ENCODE measurements at regions not wholly inside any gene's neighbourhood (a gene's known extent, or its start where the extent isn't known, plus 50 kb on each side); places are given as distances from the start of the nearest gene placed in this dataset.

- Histone ChIP-seq H3K4me1 (ENCODE audit: insufficient read depth) (no peaks in the 10 kb centered on the region), H3K9me3 (no peaks in the 10 kb centered on the region), H3K27ac (no peak overlapping the region), H3K27me3 (no peaks in the 10 kb centered on the region), H3K4me3 (no peak overlapping the region), H3K36me3 (no peaks in the 10 kb centered on the region)
- WGBS, 3 donors = 60 to 76% (median 73%) methylated on average over 2 of the region's 2 CpGs
- DNase-seq = no peak
- intact Hi-C loops (cut with DNase I) = no loop called here
- no peak for TF ChIP-seq POLR2A (IDR thresholded peaks at IDR 0.05)
- TF ChIP-seq, protein P1, sequence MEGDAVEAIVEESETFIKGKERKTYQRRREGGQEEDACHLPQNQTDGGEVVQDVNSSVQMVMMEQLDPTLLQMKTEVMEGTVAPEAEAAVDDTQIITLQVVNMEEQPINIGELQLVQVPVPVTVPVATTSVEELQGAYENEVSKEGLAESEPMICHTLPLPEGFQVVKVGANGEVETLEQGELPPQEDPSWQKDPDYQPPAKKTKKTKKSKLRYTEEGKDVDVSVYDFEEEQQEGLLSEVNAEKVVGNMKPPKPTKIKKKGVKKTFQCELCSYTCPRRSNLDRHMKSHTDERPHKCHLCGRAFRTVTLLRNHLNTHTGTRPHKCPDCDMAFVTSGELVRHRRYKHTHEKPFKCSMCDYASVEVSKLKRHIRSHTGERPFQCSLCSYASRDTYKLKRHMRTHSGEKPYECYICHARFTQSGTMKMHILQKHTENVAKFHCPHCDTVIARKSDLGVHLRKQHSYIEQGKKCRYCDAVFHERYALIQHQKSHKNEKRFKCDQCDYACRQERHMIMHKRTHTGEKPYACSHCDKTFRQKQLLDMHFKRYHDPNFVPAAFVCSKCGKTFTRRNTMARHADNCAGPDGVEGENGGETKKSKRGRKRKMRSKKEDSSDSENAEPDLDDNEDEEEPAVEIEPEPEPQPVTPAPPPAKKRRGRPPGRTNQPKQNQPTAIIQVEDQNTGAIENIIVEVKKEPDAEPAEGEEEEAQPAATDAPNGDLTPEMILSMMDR (IDR thresholded peaks at IDR 0.05) = no peak
- no peak for TF ChIP-seq EP300 (IDR thresholded peaks at IDR 0.05)
Measured at GRCh38 chr5:171570244-171570825, 150.9 kb downstream of the FGF18 start.

GRCh38 chr5:171571663-171572062 is 152.2 kb downstream of the FGF18 start:
- WGBS, 3 donors = 33 to 58% (median 50%) methylated on average over 3 of the region's 3 CpGs
- TF ChIP-seq EP300 (IDR thresholded peaks at IDR 0.05) (no peak), POLR2A (IDR thresholded peaks at IDR 0.05) (no peak)
- TF ChIP-seq, protein P1 (IDR thresholded peaks at IDR 0.05) = no peak
- Histone ChIP-seq H3K27me3 (no peaks in the 10 kb centered on the region), H3K9me3 (no peaks in the 10 kb centered on the region), H3K27ac (no peak overlapping the region), H3K4me1 (ENCODE audit: insufficient read depth) (no peaks in the 10 kb centered on the region), H3K4me3 (no peak overlapping the region), H3K36me3 (no peaks in the 10 kb centered on the region)
- no peak for DNase-seq
- intact Hi-C loops (cut with DNase I) = no loop called here

DNA sequence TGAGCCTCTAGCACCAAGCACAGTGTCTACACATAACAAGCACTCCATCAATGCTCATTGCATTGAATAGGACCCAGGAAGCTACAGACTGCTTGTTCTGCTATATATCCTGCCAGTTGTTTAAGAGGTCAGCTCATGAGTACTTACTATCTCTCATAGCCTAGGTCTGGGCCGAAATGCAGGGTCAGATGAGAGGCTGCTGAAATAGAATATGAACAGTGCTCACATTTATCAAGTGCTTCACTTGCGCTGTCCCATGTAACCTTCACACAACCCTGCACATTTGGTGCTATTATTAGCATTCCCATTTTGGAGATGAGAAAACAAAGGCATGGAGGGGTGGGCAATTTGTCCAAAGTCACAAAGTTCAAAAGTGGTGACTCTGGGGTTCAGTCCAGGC is 153.6 kb downstream of the FGF18 start:
- no peak overlapping the region for H3K4me3 ChIP-seq
- H3K4me1 ChIP-seq (ENCODE audit: insufficient read depth) = no peaks in the 10 kb centered on the region
- DNase-seq = no peak
- no peaks in the 10 kb centered on the region for H3K27me3 ChIP-seq
- WGBS, 3 donors = 87 to 92% (median 89%) methylated on average over 2 of the region's 2 CpGs
- H3K9me3 ChIP-seq = no peaks in the 10 kb centered on the region
- TF ChIP-seq POLR2A (IDR thresholded peaks at IDR 0.05) = no peak
- TF ChIP-seq EP300 (IDR thresholded peaks at IDR 0.05) = no peak
- H3K27ac ChIP-seq = no peak overlapping the region
- intact Hi-C loops (cut with DNase I) = no loop called here
- no peaks in the 10 kb centered on the region for H3K36me3 ChIP-seq

- intact Hi-C loops (cut with DNase I) = no loop called here
- 63 to 80% (median 69%) methylated on average over 17 of the region's 17 CpGs for WGBS, 3 donors
- H3K36me3 ChIP-seq = no peaks in the 10 kb centered on the region
Measured at GRCh38 chr5:171573451-171574225, 154.2 kb downstream of the FGF18 start.

More at GRCh38 chr5:171573451-171574225, 154.2 kb downstream of the FGF18 start:
- Histone ChIP-seq H3K9me3 (no peaks in the 10 kb centered on the region), H3K27ac (no peak overlapping the region), H3K27me3 (no peaks in the 10 kb centered on the region), H3K4me1 (ENCODE audit: insufficient read depth) (no peaks in the 10 kb centered on the region), H3K4me3 (no peak overlapping the region)
- TF ChIP-seq EP300 (IDR thresholded peaks at IDR 0.05) = no peak
- TF ChIP-seq, protein P1 (IDR thresholded peaks at IDR 0.05) = no peak
- no peak for TF ChIP-seq POLR2A (IDR thresholded peaks at IDR 0.05)
- no peak for DNase-seq

Data from ovary (tissue), 7 donors.